ENCODE measurements at regions not wholly inside any gene's neighbourhood (a gene's known extent, or its start where the extent isn't known, plus 50 kb on each side); places are given as distances from the start of the nearest gene placed in this dataset.

DNA sequence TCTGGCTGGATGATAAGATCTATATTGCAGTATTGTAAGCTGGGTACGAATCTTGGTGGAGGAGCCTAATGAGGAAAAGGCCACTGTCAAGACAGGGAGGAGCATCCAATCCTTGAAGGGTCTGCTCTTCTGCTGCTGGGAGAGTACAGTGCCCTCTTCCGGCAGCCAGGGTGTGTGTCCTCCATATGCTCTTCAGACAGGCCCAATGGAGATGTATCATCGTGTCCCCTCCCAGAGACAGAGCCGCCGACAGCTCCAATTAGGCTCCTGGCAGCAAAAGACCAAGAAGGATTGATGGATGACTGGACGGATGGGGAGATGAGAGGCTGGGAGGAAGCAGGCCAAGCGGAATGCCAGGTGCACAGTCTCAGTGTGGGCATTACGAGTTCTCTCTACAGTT lies 51.6 kb upstream of the PIWIL1 start:
- Histone ChIP-seq H4K20me1 (no peaks in the 10 kb centered on the region), H3K36me3 (no peaks in the 10 kb centered on the region), H3K4me2 (no peak overlapping the region), H3K9ac (no peak overlapping the region), H3K9me3 (replicated peaks in 1 of 11) (peaks cover 22 to 39% (median 34%) of the 10 kb centered on the region in 11 experiments), H3K4me3 (no peak overlapping the region), H3K27me3 (no peaks in the 10 kb centered on the region), H3K4me1 (peaks cover 0 to 4% (median 0%) of the 10 kb centered on the region in 10 experiments; a peak in 2 of 20 replicates), H3K27ac (no peak overlapping the region)
- TF ChIP-seq Cebpa-rat (IDR thresholded peaks at IDR 0.05), result no peak

DNA sequence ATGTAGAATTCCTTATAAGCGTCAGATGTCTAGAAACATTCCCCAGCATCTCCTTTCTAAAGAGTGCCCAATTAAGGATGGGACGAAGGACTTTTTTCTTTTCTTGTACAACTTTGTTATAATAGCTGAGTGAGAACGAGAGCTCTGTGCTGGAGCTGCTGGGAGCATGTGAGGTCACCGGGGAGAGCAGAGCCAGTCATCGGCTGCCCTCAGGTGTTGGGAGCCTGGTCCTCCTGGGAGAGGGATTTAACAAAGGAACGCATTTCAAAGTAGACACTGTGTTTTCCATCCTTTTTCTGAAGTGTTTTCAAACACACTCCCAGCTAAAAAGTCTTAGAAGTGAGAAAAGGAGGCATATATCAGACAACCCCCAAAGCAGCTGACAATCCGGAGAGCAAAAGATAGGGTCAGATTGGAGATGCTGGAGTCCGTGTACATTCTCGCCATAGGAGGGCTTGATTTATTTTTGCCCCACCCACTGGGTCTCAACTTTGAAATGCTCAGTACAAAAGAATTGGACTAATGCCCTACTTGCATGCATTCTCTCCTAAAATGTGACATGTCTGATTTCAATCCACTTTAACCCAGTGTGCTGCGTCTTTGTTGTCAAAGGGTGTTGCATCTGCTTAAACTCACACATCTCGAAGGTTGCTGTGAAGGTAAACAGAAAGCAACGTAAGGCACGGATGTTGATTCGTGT lies 50.8 kb upstream of the PIWIL1 start:
- peaks cover 16 to 34% (median 28%) of the 10 kb centered on the region in 11 experiments for H3K9me3 ChIP-seq (replicated peaks in 1 of 11)
- no peak overlapping the region for H3K27ac ChIP-seq
- H3K36me3 ChIP-seq, result no peaks in the 10 kb centered on the region
- H3K9ac ChIP-seq, result no peak overlapping the region
- no peak for TF ChIP-seq Cebpa-rat (IDR thresholded peaks at IDR 0.05)
- H3K4me1 ChIP-seq, result 0 out of 20 replicates have a peak, but pooled peaks cover 0 to 4% (median 0%) of the 10 kb centered on the region in 10 experiments
- H3K4me3 ChIP-seq, result no peak overlapping the region
- no peaks in the 10 kb centered on the region for H4K20me1 ChIP-seq
- H3K27me3 ChIP-seq, result no peaks in the 10 kb centered on the region
- H3K4me2 ChIP-seq, result no peak overlapping the region

Data from BLaER1 treated with 17β-estradiol and CSF1 and Interleukin-3, amounts not matched to agents 10 nM and 100 nM (cell line).